Testis (tissue), 2 donors: ENCODE measurements at regions not wholly inside any gene's neighbourhood (a gene's known extent, or its start where the extent isn't known, plus 50 kb on each side); places are given as distances from the start of the nearest gene placed in this dataset.

Experiments
- POLR2A ChIP-seq: fragments of 450-650 bp; IDR thresholded peaks from one replicate; pipeline ENCODE4 v1.6.1; 2017; ENCODE audit warnings: antibody characterized with exemption, mild to moderate bottlenecking, moderate library complexity
- TF ChIP-seq, protein P1 (sequence below), 3 experiments: fragments of 450-650 bp in 2 of 3; fragments of 200-600 bp in 1 of 3; sonication (generic) in 1 of 3; IDR thresholded peaks; one replicate each; pipeline ENCODE4 v1.5.1; 2016 to 2019; ENCODE audit warnings: antibody characterized with exemption in 3 of 3, mild to moderate bottlenecking in 2 of 3, moderate library complexity in 1 of 3

GRCh38 chr4:158428242-158428641 lies 93.4 kb upstream of the RXFP1 start:
- TF ChIP-seq, protein P1, sequence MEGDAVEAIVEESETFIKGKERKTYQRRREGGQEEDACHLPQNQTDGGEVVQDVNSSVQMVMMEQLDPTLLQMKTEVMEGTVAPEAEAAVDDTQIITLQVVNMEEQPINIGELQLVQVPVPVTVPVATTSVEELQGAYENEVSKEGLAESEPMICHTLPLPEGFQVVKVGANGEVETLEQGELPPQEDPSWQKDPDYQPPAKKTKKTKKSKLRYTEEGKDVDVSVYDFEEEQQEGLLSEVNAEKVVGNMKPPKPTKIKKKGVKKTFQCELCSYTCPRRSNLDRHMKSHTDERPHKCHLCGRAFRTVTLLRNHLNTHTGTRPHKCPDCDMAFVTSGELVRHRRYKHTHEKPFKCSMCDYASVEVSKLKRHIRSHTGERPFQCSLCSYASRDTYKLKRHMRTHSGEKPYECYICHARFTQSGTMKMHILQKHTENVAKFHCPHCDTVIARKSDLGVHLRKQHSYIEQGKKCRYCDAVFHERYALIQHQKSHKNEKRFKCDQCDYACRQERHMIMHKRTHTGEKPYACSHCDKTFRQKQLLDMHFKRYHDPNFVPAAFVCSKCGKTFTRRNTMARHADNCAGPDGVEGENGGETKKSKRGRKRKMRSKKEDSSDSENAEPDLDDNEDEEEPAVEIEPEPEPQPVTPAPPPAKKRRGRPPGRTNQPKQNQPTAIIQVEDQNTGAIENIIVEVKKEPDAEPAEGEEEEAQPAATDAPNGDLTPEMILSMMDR (IDR thresholded peaks at IDR 0.05): no peak
- TF ChIP-seq POLR2A: no peak
